ENCODE measurements at regions not wholly inside any gene's neighbourhood (a gene's known extent, or its start where the extent isn't known, plus 50 kb on each side); places are given as distances from the start of the nearest gene placed in this dataset.

DNA sequence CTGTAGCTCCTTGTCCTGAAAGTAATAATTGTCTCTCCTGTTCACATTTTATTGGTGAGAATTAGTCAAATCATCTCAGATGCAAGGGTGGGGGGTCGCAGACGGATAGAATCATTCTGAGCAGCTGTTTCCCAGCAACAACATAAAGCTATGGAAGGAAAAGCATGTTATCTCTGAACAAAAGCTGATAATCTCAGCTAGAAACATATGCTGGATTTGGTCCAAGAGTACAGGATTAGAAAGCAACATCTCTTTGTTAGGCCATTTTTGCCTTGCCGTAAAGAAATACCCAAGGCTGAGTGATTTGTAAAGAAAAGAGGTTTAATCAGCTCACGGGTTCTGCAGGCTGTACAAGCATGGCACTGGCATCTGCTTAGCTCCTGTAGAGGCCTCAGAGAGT is 472.8 kb upstream of the BOD1L1 start:
- TF ChIP-seq, protein P1, sequence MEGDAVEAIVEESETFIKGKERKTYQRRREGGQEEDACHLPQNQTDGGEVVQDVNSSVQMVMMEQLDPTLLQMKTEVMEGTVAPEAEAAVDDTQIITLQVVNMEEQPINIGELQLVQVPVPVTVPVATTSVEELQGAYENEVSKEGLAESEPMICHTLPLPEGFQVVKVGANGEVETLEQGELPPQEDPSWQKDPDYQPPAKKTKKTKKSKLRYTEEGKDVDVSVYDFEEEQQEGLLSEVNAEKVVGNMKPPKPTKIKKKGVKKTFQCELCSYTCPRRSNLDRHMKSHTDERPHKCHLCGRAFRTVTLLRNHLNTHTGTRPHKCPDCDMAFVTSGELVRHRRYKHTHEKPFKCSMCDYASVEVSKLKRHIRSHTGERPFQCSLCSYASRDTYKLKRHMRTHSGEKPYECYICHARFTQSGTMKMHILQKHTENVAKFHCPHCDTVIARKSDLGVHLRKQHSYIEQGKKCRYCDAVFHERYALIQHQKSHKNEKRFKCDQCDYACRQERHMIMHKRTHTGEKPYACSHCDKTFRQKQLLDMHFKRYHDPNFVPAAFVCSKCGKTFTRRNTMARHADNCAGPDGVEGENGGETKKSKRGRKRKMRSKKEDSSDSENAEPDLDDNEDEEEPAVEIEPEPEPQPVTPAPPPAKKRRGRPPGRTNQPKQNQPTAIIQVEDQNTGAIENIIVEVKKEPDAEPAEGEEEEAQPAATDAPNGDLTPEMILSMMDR (IDR thresholded peaks at IDR 0.05 in 4 of 5, conservative IDR thresholded peaks at IDR 0.05 in 1 of 5) = no peak
- no peak for TF ChIP-seq POLR2A (IDR thresholded peaks at IDR 0.05)

Measured in gastrocnemius medialis (tissue), 4 donors.